GM12874 (cell line): ENCODE measurements at regions not wholly inside any gene's neighbourhood (a gene's known extent, or its start where the extent isn't known, plus 50 kb on each side); places are given as distances from the start of the nearest gene placed in this dataset.

Experiments
- CTCF ChIP-seq: IDR thresholded peaks from 2 replicates; pipeline ENCODE4 v1.5.1; 2011; ENCODE audit warnings: low read depth, mild to moderate bottlenecking, control low read depth, low read length, moderate library complexity; ENCODE audit not compliant: insufficient read depth

GRCh38 chr2:106653465-106653864 lies 166.3 kb downstream of the CD8B2 start:
- no peak for TF ChIP-seq CTCF

GRCh38 chr2:106658616-106659015 lies 171.5 kb downstream of the CD8B2 start:
- no peak for TF ChIP-seq CTCF

GRCh38 chr2:106664669-106665068 lies 177.5 kb downstream of the CD8B2 start:
- TF ChIP-seq CTCF, result no peak

GRCh38 chr2:106667478-106668070 lies 180.4 kb downstream of the CD8B2 start:
- TF ChIP-seq CTCF, result no peak

- 0 out of 2 replicates have a peak, but pooled peaks have one; percentile 1 for TF ChIP-seq CTCF
Measured at GRCh38 chr2:106685180-106685897, 198.2 kb downstream of the CD8B2 start.

- no peak for TF ChIP-seq CTCF
Measured at GRCh38 chr2:106686814-106687213, 199.2 kb downstream of the ST6GAL2 start.

- no peak for TF ChIP-seq CTCF
Measured at GRCh38 chr2:106694964-106695470, 190.9 kb downstream of the ST6GAL2 start.
